HK-2 (cell line): ENCODE measurements at regions not wholly inside any gene's neighbourhood (a gene's known extent, or its start where the extent isn't known, plus 50 kb on each side); places are given as distances from the start of the nearest gene placed in this dataset.

ENCODE experiments used
- DNase-seq: peaks from one replicate; pipeline ENCODE4 v3.0.0-alpha.2; 2018; ENCODE audit not compliant: unreplicated experiment

- no peak for DNase-seq
Observed at GRCh38 chr4:8796096-8796495, 75.5 kb downstream of the HMX1 start.

- DNase-seq: no peak
Observed at GRCh38 chr4:8795140-8795539, 76.5 kb downstream of the HMX1 start.

- no peak for DNase-seq
Observed at GRCh38 chr4:8794491-8794890, 77.1 kb downstream of the HMX1 start.

- DNase-seq: no peak
Observed at GRCh38 chr4:8793571-8794160, 78.0 kb downstream of the HMX1 start.

GRCh38 chr4:8792491-8792890 lies 79.1 kb downstream of the HMX1 start:
- no peak for DNase-seq

- no peak for DNase-seq
Observed at GRCh38 chr4:8791609-8792008, 80.0 kb downstream of the HMX1 start.

- no peak for DNase-seq
Observed at GRCh38 chr4:8790749-8791148, 80.9 kb downstream of the HMX1 start.

- DNase-seq: no peak
Observed at GRCh38 chr4:8788174-8788573, 83.5 kb downstream of the HMX1 start.

GRCh38 chr4:8786166-8786565 lies 85.5 kb downstream of the HMX1 start:
- DNase-seq: no peak

GRCh38 chr4:8785656-8786142 lies 85.9 kb downstream of the HMX1 start:
- DNase-seq: no peak

- DNase-seq: no peak
Observed at GRCh38 chr4:8783736-8784135, 87.9 kb downstream of the HMX1 start.

GRCh38 chr4:8782135-8782534 lies 89.5 kb downstream of the HMX1 start:
- no peak for DNase-seq

GRCh38 chr4:8781641-8782040 lies 90.0 kb downstream of the HMX1 start:
- DNase-seq: no peak

- no peak for DNase-seq
Observed at GRCh38 chr4:8780596-8781368, 90.9 kb downstream of the HMX1 start.

GRCh38 chr4:8780086-8780485 lies 91.6 kb downstream of the HMX1 start:
- no peak for DNase-seq

- DNase-seq: no peak
Observed at GRCh38 chr4:8779490-8779932, 92.1 kb downstream of the HMX1 start.

GRCh38 chr4:8778760-8779159 lies 92.9 kb downstream of the HMX1 start:
- no peak for DNase-seq

- DNase-seq: no peak
Observed at GRCh38 chr4:8778291-8778690, 93.3 kb downstream of the HMX1 start.

GRCh38 chr4:8777320-8778196 lies 94.1 kb downstream of the HMX1 start:
- no peak for DNase-seq

- DNase-seq: no peak
Observed at GRCh38 chr4:8776366-8776765, 95.3 kb downstream of the HMX1 start.

- DNase-seq: no peak
Observed at GRCh38 chr4:8775751-8776355, 95.8 kb downstream of the HMX1 start.

GRCh38 chr4:8775121-8775520 lies 96.5 kb downstream of the HMX1 start:
- DNase-seq: no peak
